ENCODE measurements at regions not wholly inside any gene's neighbourhood (a gene's known extent, or its start where the extent isn't known, plus 50 kb on each side); places are given as distances from the start of the nearest gene placed in this dataset.
A peak's percentile ranks its signal among the peaks of the same experiment; 100 is the strongest.

DNA sequence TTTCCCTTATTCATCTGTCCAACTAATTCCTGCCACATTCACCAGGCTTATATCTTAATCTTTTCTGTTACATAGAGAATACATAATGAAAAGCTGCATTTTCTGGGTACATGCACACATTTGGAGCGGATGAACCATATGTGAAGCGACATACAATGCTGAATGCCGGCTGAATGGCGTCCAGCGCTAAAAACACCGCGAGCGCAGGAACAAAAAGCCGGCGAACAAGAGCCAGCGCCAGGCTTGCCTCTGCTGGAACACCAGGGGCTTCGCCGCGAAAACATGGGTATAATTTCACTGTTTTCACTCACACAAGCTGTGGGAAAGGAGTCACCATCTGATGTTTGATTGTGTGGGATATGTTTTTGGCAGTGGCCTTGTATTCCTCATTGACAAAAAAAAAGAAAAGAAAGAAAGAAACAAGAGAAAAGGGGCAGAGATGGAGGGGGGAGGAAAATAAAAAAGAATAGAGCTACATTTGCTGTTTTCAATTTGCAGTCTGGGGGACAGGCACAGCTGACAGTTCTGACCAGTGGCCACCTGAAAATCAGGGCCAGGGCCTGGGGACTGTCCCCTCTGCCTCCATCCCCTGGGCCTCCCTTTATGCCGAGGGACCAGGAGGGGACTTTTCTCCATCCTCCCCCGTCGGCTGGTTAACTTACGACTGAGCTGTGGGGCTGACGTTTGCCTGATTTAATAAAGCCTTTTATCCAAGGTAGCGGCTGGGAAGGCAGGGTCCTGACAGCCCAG is 70.2 kb upstream of the OLIG2 start:
- no peak for DNase-seq (ENCODE audit: extremely low spot score)
- TF ChIP-seq FOXA1 (IDR thresholded peaks at IDR 0.05) = no peak
- TF ChIP-seq TARDBP (IDR thresholded peaks at IDR 0.05) = no peak
- TF ChIP-seq SP1 (IDR thresholded peaks at IDR 0.05) = no peak
- TF ChIP-seq ARNT (IDR thresholded peaks at IDR 0.05) = no peak
- no peak for TF ChIP-seq CTBP1 (IDR thresholded peaks at IDR 0.05; ENCODE audit: borderline replicate concordance)
- no peak for TF ChIP-seq NFRKB (IDR thresholded peaks at IDR 0.05)
- no peak for TF ChIP-seq SUZ12 (IDR thresholded peaks at IDR 0.05)
- no peak for TF ChIP-seq ZNF384 (IDR thresholded peaks at IDR 0.05)
- TF ChIP-seq L3MBTL2 (conservative IDR thresholded peaks at IDR 0.05) = no peak
- TF ChIP-seq, protein P1, sequence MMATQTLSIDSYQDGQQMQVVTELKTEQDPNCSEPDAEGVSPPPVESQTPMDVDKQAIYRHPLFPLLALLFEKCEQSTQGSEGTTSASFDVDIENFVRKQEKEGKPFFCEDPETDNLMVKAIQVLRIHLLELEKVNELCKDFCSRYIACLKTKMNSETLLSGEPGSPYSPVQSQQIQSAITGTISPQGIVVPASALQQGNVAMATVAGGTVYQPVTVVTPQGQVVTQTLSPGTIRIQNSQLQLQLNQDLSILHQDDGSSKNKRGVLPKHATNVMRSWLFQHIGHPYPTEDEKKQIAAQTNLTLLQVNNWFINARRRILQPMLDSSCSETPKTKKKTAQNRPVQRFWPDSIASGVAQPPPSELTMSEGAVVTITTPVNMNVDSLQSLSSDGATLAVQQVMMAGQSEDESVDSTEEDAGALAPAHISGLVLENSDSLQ (IDR thresholded peaks at IDR 0.05) = no peak
- POLR2A ChIA-PET = no interaction called here
- CTCF ChIA-PET = interaction anchor here (0.7 to 2.0 kb wide), 2 partner anchors 15 to 43 kb away, joined by 3 to 5 read pairs; no protein-coding TSS in a partner anchor

- CTCF ChIA-PET = interaction anchor here (2.0 kb wide), 1 partner anchor 16 kb away, joined by 5 read pairs; no protein-coding TSS in a partner anchor
- DNase-seq (ENCODE audit: extremely low spot score) = no peak
- POLR2A ChIA-PET = no interaction called here
- TF ChIP-seq TARDBP (IDR thresholded peaks at IDR 0.05) (no peak), ARNT (IDR thresholded peaks at IDR 0.05) (no peak), FOXK2 (IDR thresholded peaks at IDR 0.05) (no peak), CTBP1 (IDR thresholded peaks at IDR 0.05; ENCODE audit: borderline replicate concordance) (no peak), SP1 (IDR thresholded peaks at IDR 0.05) (no peak), L3MBTL2 (conservative IDR thresholded peaks at IDR 0.05) (no peak), FOXA1 (IDR thresholded peaks at IDR 0.05) (no peak), NFRKB (IDR thresholded peaks at IDR 0.05) (no peak), FOXM1 (IDR thresholded peaks at IDR 0.05; ENCODE audit: borderline replicate concordance) (no peak), HDGF (IDR thresholded peaks at IDR 0.05; ENCODE audit: borderline replicate concordance) (no peak), ZNF384 (IDR thresholded peaks at IDR 0.05) (no peak), SUZ12 (IDR thresholded peaks at IDR 0.05) (no peak), BHLHE40 (IDR thresholded peaks at IDR 0.05; ENCODE audit: borderline replicate concordance) (no peak), ELF4 (IDR thresholded peaks at IDR 0.05) (no peak), LEF1 (IDR thresholded peaks at IDR 0.05; ENCODE audit: borderline replicate concordance) (no peak)
- TF ChIP-seq, protein P1 (IDR thresholded peaks at IDR 0.05) = no peak
These were observed 69.6 kb upstream of the OLIG2 start for GRCh38 chr21:32956061-32956656.

GRCh38 chr21:32957545-32957944 is 68.2 kb upstream of the OLIG2 start:
- ChIA-PET POLR2A (no interaction called here), CTCF (interaction anchor here (2.7 kb wide), 1 partner anchor 17 kb away, joined by 8 read pairs; no protein-coding TSS in a partner anchor)
- DNase-seq (ENCODE audit: extremely low spot score) = no peak
- TF ChIP-seq CTBP1 (IDR thresholded peaks at IDR 0.05; ENCODE audit: borderline replicate concordance) = no peak
- TF ChIP-seq ZNF384 (IDR thresholded peaks at IDR 0.05) = no peak

GRCh38 chr21:32958288-32959002 is 67.3 kb upstream of the OLIG2 start:
- TF ChIP-seq ZNF384 (IDR thresholded peaks at IDR 0.05) = no peak
- no peak for TF ChIP-seq FOXM1 (IDR thresholded peaks at IDR 0.05; ENCODE audit: borderline replicate concordance)
- no peak for TF ChIP-seq FOXA1 (IDR thresholded peaks at IDR 0.05)
- TF ChIP-seq, protein P1 (IDR thresholded peaks at IDR 0.05) = peak; percentile 87
- TF ChIP-seq ELF4 (IDR thresholded peaks at IDR 0.05) = no peak
- no peak for TF ChIP-seq SUZ12 (IDR thresholded peaks at IDR 0.05)
- TF ChIP-seq HDGF (IDR thresholded peaks at IDR 0.05; ENCODE audit: borderline replicate concordance) = no peak
- no peak for TF ChIP-seq CTBP1 (IDR thresholded peaks at IDR 0.05; ENCODE audit: borderline replicate concordance)
- TF ChIP-seq ARNT (IDR thresholded peaks at IDR 0.05) = no peak
- POLR2A ChIA-PET = interaction anchor here (0.6 kb wide), 1 partner anchor 51 kb away, joined by 3 read pairs; no protein-coding TSS in a partner anchor
- CTCF ChIA-PET = interaction anchor here (2.7 kb wide), 1 partner anchor 18 kb away, joined by 8 read pairs; no protein-coding TSS in a partner anchor
- DNase-seq (ENCODE audit: extremely low spot score) = no peak

DNA sequence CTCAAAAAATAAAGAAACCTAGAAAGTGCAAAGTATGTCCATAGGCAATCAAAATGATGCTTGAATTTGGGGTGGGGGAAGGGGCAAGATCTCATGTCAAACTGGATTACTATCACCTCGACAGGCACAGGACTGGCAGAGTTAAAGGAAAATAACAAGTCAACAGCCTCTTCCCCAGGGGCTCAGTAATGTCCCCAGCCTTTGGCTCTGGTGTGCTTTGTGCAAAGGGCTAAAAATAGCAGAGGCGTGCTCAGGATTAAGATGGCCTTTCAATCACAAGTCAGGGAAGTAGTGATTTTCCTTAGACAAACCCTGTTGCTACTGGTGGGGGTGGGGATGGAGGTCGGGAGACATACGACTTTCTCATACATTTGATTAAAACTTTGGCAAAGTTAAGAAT is 63.5 kb upstream of the OLIG2 start:
- ChIA-PET CTCF (no interaction called here), POLR2A (no interaction called here)
- TF ChIP-seq ZNF384 (IDR thresholded peaks at IDR 0.05) (no peak), BHLHE40 (IDR thresholded peaks at IDR 0.05; ENCODE audit: borderline replicate concordance) (no peak), ARNT (IDR thresholded peaks at IDR 0.05) (no peak), L3MBTL2 (conservative IDR thresholded peaks at IDR 0.05) (no peak), SUZ12 (IDR thresholded peaks at IDR 0.05) (no peak)
- DNase-seq (ENCODE audit: extremely low spot score) = no peak

- ChIA-PET POLR2A (no interaction called here), CTCF (no interaction called here)
- TF ChIP-seq ELF4 (IDR thresholded peaks at IDR 0.05) = no peak
- TF ChIP-seq ZNF384 (IDR thresholded peaks at IDR 0.05) = no peak
- no peak for DNase-seq (ENCODE audit: extremely low spot score)
These were observed 60.5 kb upstream of the OLIG2 start for GRCh38 chr21:32965129-32965680.
